ENCODE measurements at regions not wholly inside any gene's neighbourhood (a gene's known extent, or its start where the extent isn't known, plus 50 kb on each side); places are given as distances from the start of the nearest gene placed in this dataset.

- Histone ChIP-seq H3K27ac (replicated peaks in 1 of 4) (no peak overlapping the region), H3K27me3 (no peaks in the 10 kb centered on the region), H3K36me3 (no peaks in the 10 kb centered on the region), H3K4me1 (peaks cover 0 to 51% (median 33%) of the 10 kb centered on the region in 4 donors), H3K4me3 (no peak overlapping the region), H3K9me3 (no peaks in the 10 kb centered on the region)
- no peak for DNase-seq (ENCODE audit: extremely low spot score)
- intact Hi-C loops (cut with DNase I), result no loop called here
- 86% methylated on average over 1 of the region's 1 CpG for WGBS
- TF ChIP-seq POLR2A (IDR thresholded peaks at IDR 0.05; ENCODE audit: low read depth), result no peak
- TF ChIP-seq CTCF (IDR thresholded peaks at IDR 0.05), result no peak
- TF ChIP-seq POLR2AphosphoS5 (IDR thresholded peaks at IDR 0.05), result no peak
- TF ChIP-seq EP300 (IDR thresholded peaks at IDR 0.05), result no peak
These were observed 102.4 kb downstream of the SLIT2 start for GRCh38 chr4:20354120-20354519.

GRCh38 chr4:20356565-20356964, 104.9 kb downstream of the SLIT2 start:
- no peaks in the 10 kb centered on the region for H3K9me3 ChIP-seq
- no peak overlapping the region for H3K27ac ChIP-seq (replicated peaks in 1 of 4)
- WGBS, result 40% methylated on average over 3 of the region's 3 CpGs
- intact Hi-C loops (cut with DNase I), result no loop called here
- H3K4me3 ChIP-seq, result no peak overlapping the region
- H3K4me1 ChIP-seq, result peaks cover 0 to 47% (median 30%) of the 10 kb centered on the region in 4 donors
- TF ChIP-seq EP300 (IDR thresholded peaks at IDR 0.05), result no peak
- no peak for TF ChIP-seq CTCF (IDR thresholded peaks at IDR 0.05)
- no peak for TF ChIP-seq POLR2AphosphoS5 (IDR thresholded peaks at IDR 0.05)
- no peak for TF ChIP-seq POLR2A (IDR thresholded peaks at IDR 0.05; ENCODE audit: low read depth)
- no peaks in the 10 kb centered on the region for H3K36me3 ChIP-seq
- H3K27me3 ChIP-seq, result no peaks in the 10 kb centered on the region
- DNase-seq (ENCODE audit: extremely low spot score), result no peak

- Histone ChIP-seq H3K27me3 (no peaks in the 10 kb centered on the region), H3K4me1 (peaks cover 0 to 36% (median 27%) of the 10 kb centered on the region in 4 donors), H3K4me3 (no peak overlapping the region), H3K27ac (replicated peaks in 1 of 4) (no peak overlapping the region), H3K36me3 (no peaks in the 10 kb centered on the region), H3K9me3 (no peaks in the 10 kb centered on the region)
- intact Hi-C loops (cut with DNase I), result no loop called here
- TF ChIP-seq POLR2AphosphoS5 (IDR thresholded peaks at IDR 0.05), result no peak
- no peak for TF ChIP-seq CTCF (IDR thresholded peaks at IDR 0.05)
- no peak for TF ChIP-seq POLR2A (IDR thresholded peaks at IDR 0.05; ENCODE audit: low read depth)
- TF ChIP-seq EP300 (IDR thresholded peaks at IDR 0.05), result no peak
- WGBS, result 93% methylated on average over 8 of the region's 8 CpGs
- DNase-seq (ENCODE audit: extremely low spot score), result no peak
These were observed 106.4 kb downstream of the SLIT2 start for GRCh38 chr4:20358110-20358509.

GRCh38 chr4:20359692-20360091, 108.0 kb downstream of the SLIT2 start:
- Histone ChIP-seq H3K4me1 (peaks cover 0 to 22% (median 17%) of the 10 kb centered on the region in 4 donors), H3K36me3 (no peaks in the 10 kb centered on the region), H3K4me3 (no peak overlapping the region), H3K9me3 (no peaks in the 10 kb centered on the region), H3K27me3 (no peaks in the 10 kb centered on the region), H3K27ac (replicated peaks in 1 of 4) (no peak overlapping the region)
- 90% methylated on average over 1 of the region's 1 CpG for WGBS
- no peak for DNase-seq (ENCODE audit: extremely low spot score)
- TF ChIP-seq EP300 (IDR thresholded peaks at IDR 0.05), result no peak
- TF ChIP-seq POLR2A (IDR thresholded peaks at IDR 0.05; ENCODE audit: low read depth), result no peak
- TF ChIP-seq CTCF (IDR thresholded peaks at IDR 0.05), result no peak
- TF ChIP-seq POLR2AphosphoS5 (IDR thresholded peaks at IDR 0.05), result no peak
- intact Hi-C loops (cut with DNase I), result no loop called here

- Histone ChIP-seq H3K4me3 (no peak overlapping the region), H3K27me3 (no peaks in the 10 kb centered on the region), H3K27ac (replicated peaks in 1 of 4) (no peak overlapping the region), H3K36me3 (no peaks in the 10 kb centered on the region), H3K4me1 (peaks cover 0 to 11% (median 7%) of the 10 kb centered on the region in 4 donors), H3K9me3 (no peaks in the 10 kb centered on the region)
- intact Hi-C loops (cut with DNase I), result no loop called here
- no peak for TF ChIP-seq CTCF (IDR thresholded peaks at IDR 0.05)
- TF ChIP-seq POLR2A (IDR thresholded peaks at IDR 0.05; ENCODE audit: low read depth), result no peak
- TF ChIP-seq POLR2AphosphoS5 (IDR thresholded peaks at IDR 0.05), result no peak
- no peak for TF ChIP-seq EP300 (IDR thresholded peaks at IDR 0.05)
- no peak for DNase-seq (ENCODE audit: extremely low spot score)
- WGBS, result 100% methylated on average over 3 of the region's 3 CpGs
These were observed 110.4 kb downstream of the SLIT2 start for GRCh38 chr4:20362148-20362547.
